GM21367 (cell line): ENCODE measurements at regions not wholly inside any gene's neighbourhood (a gene's known extent, or its start where the extent isn't known, plus 50 kb on each side); places are given as distances from the start of the nearest gene placed in this dataset.

ENCODE experiments used
- ATAC-seq: cut with Tn5 transposase; IDR thresholded peaks from one replicate; pipeline ENCODE4 v1.9.1; 2021; ENCODE audit not compliant: unreplicated experiment

- ATAC-seq: no peak
These were observed 180.5 kb upstream of the GSE1 start for GRCh38 chr16:85432606-85433005.

- no peak for ATAC-seq
These were observed 179.6 kb upstream of the GSE1 start for GRCh38 chr16:85433477-85433876.

GRCh38 chr16:85435286-85435685, 177.8 kb upstream of the GSE1 start:
- no peak for ATAC-seq

GRCh38 chr16:85435700-85436099, 177.4 kb upstream of the GSE1 start:
- no peak for ATAC-seq

GRCh38 chr16:85436207-85436606, 176.9 kb upstream of the GSE1 start:
- ATAC-seq: no peak

- no peak for ATAC-seq
These were observed 176.4 kb upstream of the GSE1 start for GRCh38 chr16:85436636-85437165.

GRCh38 chr16:85437166-85438052, 175.7 kb upstream of the GSE1 start:
- no peak for ATAC-seq

GRCh38 chr16:85438981-85439685, 174.0 kb upstream of the GSE1 start:
- ATAC-seq: no peak

GRCh38 chr16:85440744-85441143, 172.4 kb upstream of the GSE1 start:
- no peak for ATAC-seq

GRCh38 chr16:85441189-85441889, 171.8 kb upstream of the GSE1 start:
- ATAC-seq: no peak

- no peak for ATAC-seq
These were observed 171.0 kb upstream of the GSE1 start for GRCh38 chr16:85441890-85442670.

GRCh38 chr16:85443116-85443515, 170.0 kb upstream of the GSE1 start:
- ATAC-seq: no peak

GRCh38 chr16:85443531-85443930, 169.6 kb upstream of the GSE1 start:
- no peak for ATAC-seq

GRCh38 chr16:85445064-85445778, 167.9 kb upstream of the GSE1 start:
- ATAC-seq: no peak

- ATAC-seq: no peak
These were observed 167.3 kb upstream of the GSE1 start for GRCh38 chr16:85445779-85446222.

- no peak for ATAC-seq
These were observed 166.0 kb upstream of the GSE1 start for GRCh38 chr16:85446951-85447692.

- no peak for ATAC-seq
These were observed 165.3 kb upstream of the GSE1 start for GRCh38 chr16:85447693-85448313.

GRCh38 chr16:85448557-85449190, 164.4 kb upstream of the GSE1 start:
- ATAC-seq: no peak
